Ishikawa (cell line): ENCODE measurements at regions not wholly inside any gene's neighbourhood (a gene's known extent, or its start where the extent isn't known, plus 50 kb on each side); places are given as distances from the start of the nearest gene placed in this dataset.

Experiments
- CREB1 ChIP-seq: IDR thresholded peaks from 2 replicates; pipeline ENCODE4 v1.6.1; 2012; ENCODE audit warnings: low read depth
- EGR1 ChIP-seq: IDR thresholded peaks from 2 replicates; pipeline ENCODE4 v1.6.1; 2012
- EP300 ChIP-seq: IDR thresholded peaks from 2 replicates; pipeline ENCODE4 v1.6.1; 2012; ENCODE audit warnings: borderline replicate concordance
- FOXM1 ChIP-seq: IDR thresholded peaks from 2 replicates; pipeline ENCODE4 v1.6.1; 2012; ENCODE audit warnings: low read depth, borderline replicate concordance
- MAX ChIP-seq: IDR thresholded peaks from 2 replicates; pipeline ENCODE4 v1.6.1; 2012
- NFIC ChIP-seq: IDR thresholded peaks from 2 replicates; pipeline ENCODE4 v1.6.1; 2012
- RAD21 ChIP-seq: IDR thresholded peaks from 2 replicates; pipeline ENCODE4 v1.6.1; 2012; ENCODE audit warnings: low read depth
- REST ChIP-seq: IDR thresholded peaks from 2 replicates; pipeline ENCODE4 v1.6.1; 2012; ENCODE audit warnings: low read depth, mild to moderate bottlenecking
- TAF1 ChIP-seq: IDR thresholded peaks from 2 replicates; pipeline ENCODE4 v1.6.1; 2012; ENCODE audit warnings: low read depth, mild to moderate bottlenecking
- TCF12 ChIP-seq: IDR thresholded peaks from 2 replicates; pipeline ENCODE4 v1.6.1; 2012; ENCODE audit warnings: low read depth
- TEAD4 ChIP-seq: IDR thresholded peaks from 2 replicates; pipeline ENCODE4 v1.6.1; 2012
- USF1 ChIP-seq: IDR thresholded peaks from 2 replicates; pipeline ENCODE4 v1.6.1; 2012
- YY1 ChIP-seq: IDR thresholded peaks from 2 replicates; pipeline ENCODE4 v1.6.1; 2012; ENCODE audit warnings: low read depth
- ZBTB7A ChIP-seq: IDR thresholded peaks from 2 replicates; pipeline ENCODE4 v1.6.1; 2012; ENCODE audit warnings: low read depth

- TF ChIP-seq TAF1 (no peak), CREB1 (no peak), REST (no peak), TEAD4 (no peak), TCF12 (no peak), USF1 (no peak), NFIC (no peak), RAD21 (no peak), EP300 (no peak), YY1 (no peak), ZBTB7A (no peak), FOXM1 (no peak), MAX (no peak), EGR1 (no peak)
Observed at GRCh38 chr5:89421035-89421434, 538.1 kb upstream of the MEF2C start.
